ENCODE measurements at regions not wholly inside any gene's neighbourhood (a gene's known extent, or its start where the extent isn't known, plus 50 kb on each side); places are given as distances from the start of the nearest gene placed in this dataset.

DNA sequence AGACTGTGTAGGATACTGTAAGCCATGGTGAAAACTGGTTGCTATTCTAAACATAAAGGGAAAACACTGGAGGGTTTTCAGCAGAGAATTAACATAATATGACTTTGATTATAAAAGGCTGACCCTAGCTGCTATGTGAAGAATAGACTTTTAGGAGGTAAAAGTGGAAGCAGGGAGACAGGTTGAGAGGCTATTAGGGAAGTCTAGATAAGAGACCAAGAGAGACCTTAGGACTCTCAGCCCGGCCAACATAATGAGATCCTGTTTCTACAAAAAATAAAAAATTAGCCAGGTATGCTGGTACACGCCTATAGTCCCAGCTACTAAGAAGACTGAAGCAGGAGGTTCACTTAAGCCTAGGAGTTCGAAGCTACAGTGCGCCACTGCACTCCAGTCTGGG, 393.2 kb upstream of the PMFBP1 start:
- Histone ChIP-seq H3K9me3 (no peaks in the 10 kb centered on the region), H3K4me3 (no peak overlapping the region), H3K27ac (no peak overlapping the region), H3K27me3 (replicated peaks in 1 of 7) (no peaks in the 10 kb centered on the region), H3K4me1 (no peaks in the 10 kb centered on the region), H3K36me3 (no peaks in the 10 kb centered on the region)
- DNase-seq: no peak
- intact Hi-C loops (cut with DNase I; ENCODE audit: low total_unique reads): no loop called here
- WGBS, 5 donors: 95 to 98% (median 96%) methylated on average over 4 of the region's 4 CpGs
- TF ChIP-seq POLR2A (IDR thresholded peaks at IDR 0.05) (no peak), POLR2AphosphoS5 (IDR thresholded peaks at IDR 0.05) (no peak)

DNA sequence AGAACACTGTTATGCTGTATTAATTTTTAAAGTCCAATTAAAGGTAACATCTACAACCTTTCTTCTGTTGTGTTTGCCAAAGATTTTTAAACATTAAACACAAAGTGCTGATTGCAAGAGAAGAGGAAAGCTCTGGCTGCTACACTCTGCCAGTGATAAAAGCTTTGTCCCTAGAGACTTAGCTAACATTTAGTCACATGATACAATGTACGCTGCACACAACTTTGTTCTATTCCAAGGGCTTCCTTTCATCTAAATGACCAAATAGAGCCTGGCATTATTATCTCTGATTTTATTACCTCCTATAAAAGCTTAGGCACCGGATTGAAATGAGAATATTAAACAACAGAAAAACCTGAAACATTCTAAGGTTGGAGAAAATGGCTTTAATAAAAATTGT, 388.7 kb upstream of the PMFBP1 start:
- Histone ChIP-seq H3K27ac (no peak overlapping the region), H3K36me3 (no peaks in the 10 kb centered on the region), H3K4me1 (no peaks in the 10 kb centered on the region), H3K4me3 (no peak overlapping the region), H3K9me3 (no peaks in the 10 kb centered on the region), H3K27me3 (replicated peaks in 1 of 7) (no peaks in the 10 kb centered on the region)
- 62 to 68% (median 65%) methylated on average over 2 of the region's 2 CpGs for WGBS, 5 donors
- no peak for DNase-seq
- intact Hi-C loops (cut with DNase I; ENCODE audit: low total_unique reads): no loop called here
- TF ChIP-seq POLR2A (IDR thresholded peaks at IDR 0.05): no peak
- TF ChIP-seq POLR2AphosphoS5 (IDR thresholded peaks at IDR 0.05): no peak
- TF ChIP-seq, protein P1, sequence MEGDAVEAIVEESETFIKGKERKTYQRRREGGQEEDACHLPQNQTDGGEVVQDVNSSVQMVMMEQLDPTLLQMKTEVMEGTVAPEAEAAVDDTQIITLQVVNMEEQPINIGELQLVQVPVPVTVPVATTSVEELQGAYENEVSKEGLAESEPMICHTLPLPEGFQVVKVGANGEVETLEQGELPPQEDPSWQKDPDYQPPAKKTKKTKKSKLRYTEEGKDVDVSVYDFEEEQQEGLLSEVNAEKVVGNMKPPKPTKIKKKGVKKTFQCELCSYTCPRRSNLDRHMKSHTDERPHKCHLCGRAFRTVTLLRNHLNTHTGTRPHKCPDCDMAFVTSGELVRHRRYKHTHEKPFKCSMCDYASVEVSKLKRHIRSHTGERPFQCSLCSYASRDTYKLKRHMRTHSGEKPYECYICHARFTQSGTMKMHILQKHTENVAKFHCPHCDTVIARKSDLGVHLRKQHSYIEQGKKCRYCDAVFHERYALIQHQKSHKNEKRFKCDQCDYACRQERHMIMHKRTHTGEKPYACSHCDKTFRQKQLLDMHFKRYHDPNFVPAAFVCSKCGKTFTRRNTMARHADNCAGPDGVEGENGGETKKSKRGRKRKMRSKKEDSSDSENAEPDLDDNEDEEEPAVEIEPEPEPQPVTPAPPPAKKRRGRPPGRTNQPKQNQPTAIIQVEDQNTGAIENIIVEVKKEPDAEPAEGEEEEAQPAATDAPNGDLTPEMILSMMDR (IDR thresholded peaks at IDR 0.05 in 8 of 11, conservative IDR thresholded peaks at IDR 0.05 in 3 of 11): no peak

DNA sequence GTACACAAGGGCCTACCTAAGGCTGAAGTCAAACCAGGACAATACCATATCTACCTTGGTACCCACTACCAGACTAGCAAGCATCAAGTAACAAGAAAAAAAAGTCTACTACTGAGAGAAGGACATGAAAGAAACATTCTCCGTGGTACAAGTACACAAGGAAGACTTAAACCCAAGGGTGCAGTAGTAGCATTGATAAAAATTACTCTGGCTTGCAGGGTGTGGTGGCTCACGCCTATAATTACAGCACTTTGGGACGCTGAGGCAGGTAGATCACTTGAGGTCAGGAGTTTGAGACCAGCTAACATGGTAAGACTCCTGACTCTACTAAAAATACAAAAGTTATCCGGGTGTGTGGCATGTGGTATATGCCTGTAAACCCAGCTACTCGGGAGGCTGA, 386.5 kb upstream of the PMFBP1 start:
- Histone ChIP-seq H3K27ac (no peak overlapping the region), H3K4me1 (no peaks in the 10 kb centered on the region), H3K36me3 (no peaks in the 10 kb centered on the region), H3K9me3 (no peaks in the 10 kb centered on the region), H3K4me3 (no peak overlapping the region), H3K27me3 (replicated peaks in 1 of 7) (no peaks in the 10 kb centered on the region)
- WGBS, 5 donors: 92 to 97% (median 94%) methylated on average over 5 of the region's 5 CpGs
- TF ChIP-seq POLR2AphosphoS5 (IDR thresholded peaks at IDR 0.05) (no peak), POLR2A (IDR thresholded peaks at IDR 0.05) (no peak)
- TF ChIP-seq, protein P1 (IDR thresholded peaks at IDR 0.05 in 8 of 11, conservative IDR thresholded peaks at IDR 0.05 in 3 of 11): no peak
- intact Hi-C loops (cut with DNase I; ENCODE audit: low total_unique reads): no loop called here
- no peak for DNase-seq

DNA sequence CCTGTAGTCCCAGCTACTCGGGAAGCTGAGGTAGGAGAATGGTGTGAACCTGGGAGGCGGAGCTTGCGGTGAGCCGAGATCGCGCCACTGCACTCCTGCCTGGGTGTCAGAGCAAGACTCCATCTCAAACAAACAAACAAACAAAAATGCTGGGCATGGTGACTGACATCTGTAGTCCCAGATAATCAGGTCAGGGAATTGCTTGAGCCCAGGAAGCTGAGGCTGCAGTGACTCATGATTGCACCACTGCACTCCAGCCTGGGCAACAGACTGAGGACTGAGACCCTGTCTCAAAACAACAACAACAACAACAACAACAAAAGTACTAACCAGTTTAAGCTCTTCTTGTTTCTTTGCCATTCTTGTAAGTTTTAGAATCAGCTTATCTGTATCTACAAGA, 383.0 kb upstream of the PMFBP1 start:
- intact Hi-C loops (cut with DNase I; ENCODE audit: low total_unique reads): no loop called here
- 93 to 100% (median 97%) methylated on average over 6 of the region's 6 CpGs for WGBS, 5 donors
- no peak for DNase-seq

More for the DNA sequence above, 383.0 kb upstream of the PMFBP1 start:
- no peaks in the 10 kb centered on the region for H3K27me3 ChIP-seq (replicated peaks in 1 of 7)
- TF ChIP-seq POLR2A (IDR thresholded peaks at IDR 0.05) (no peak), POLR2AphosphoS5 (IDR thresholded peaks at IDR 0.05) (no peak)
- TF ChIP-seq, protein P1 (IDR thresholded peaks at IDR 0.05 in 8 of 11, conservative IDR thresholded peaks at IDR 0.05 in 3 of 11): no peak
- peaks cover 0 to 17% (median 3%) of the 10 kb centered on the region in 8 donors for H3K9me3 ChIP-seq
- H3K4me1 ChIP-seq: no peaks in the 10 kb centered on the region
- no peak overlapping the region for H3K4me3 ChIP-seq
- no peaks in the 10 kb centered on the region for H3K36me3 ChIP-seq
- H3K27ac ChIP-seq: no peak overlapping the region
